ENCODE measurements at regions not wholly inside any gene's neighbourhood (a gene's known extent, or its start where the extent isn't known, plus 50 kb on each side); places are given as distances from the start of the nearest gene placed in this dataset.

- no peak for DNase-seq (ENCODE audit: low spot score)
These were observed 467.0 kb upstream of the USP24 start for GRCh38 chr1:55682198-55682597.

- no peak for DNase-seq (ENCODE audit: low spot score)
These were observed 464.8 kb upstream of the USP24 start for GRCh38 chr1:55679971-55680370.

DNA sequence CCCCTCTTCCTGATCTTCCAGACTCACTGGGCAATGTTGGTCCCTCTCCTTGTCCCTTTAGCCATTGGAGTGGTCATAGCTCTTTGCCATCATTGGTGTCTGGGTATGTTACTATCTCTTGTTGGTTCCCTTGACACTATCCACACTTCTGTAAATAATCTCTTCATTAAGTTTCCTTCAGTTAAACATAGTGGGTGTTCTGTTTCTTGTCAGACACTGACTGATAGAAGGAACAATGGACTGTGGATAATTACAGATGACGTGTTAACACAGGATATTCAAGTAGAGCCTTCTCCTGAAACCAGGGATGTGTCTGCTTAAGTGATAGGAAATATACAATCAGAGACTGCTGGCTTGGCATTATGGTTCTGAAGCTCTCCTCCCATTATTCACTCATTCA, 458.3 kb upstream of the USP24 start:
- DNase-seq (ENCODE audit: low spot score), result no peak

GRCh38 chr1:55670331-55671082, 455.3 kb upstream of the USP24 start:
- no peak for DNase-seq (ENCODE audit: low spot score)

GRCh38 chr1:55669293-55669692, 454.1 kb upstream of the USP24 start:
- no peak for DNase-seq (ENCODE audit: low spot score)

DNA sequence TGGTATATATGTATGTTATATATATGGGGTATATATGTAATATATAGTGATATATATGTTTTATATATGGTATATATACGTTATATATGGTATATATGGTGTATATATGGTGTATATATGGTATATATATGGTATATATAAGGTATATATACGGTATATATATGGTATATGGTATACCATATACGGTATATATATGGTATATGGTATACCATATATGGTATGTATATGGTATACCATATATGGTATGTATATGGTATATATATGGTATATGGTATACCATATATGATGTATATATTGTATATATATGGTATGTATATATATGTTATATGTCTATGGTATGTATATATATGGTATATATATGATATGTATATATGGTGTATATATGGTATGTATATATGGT, 447.7 kb upstream of the USP24 start:
- DNase-seq (ENCODE audit: low spot score), result no peak

GRCh38 chr1:55658917-55659316, 443.8 kb upstream of the USP24 start:
- no peak for DNase-seq (ENCODE audit: low spot score)

GRCh38 chr1:55654750-55655149, 439.6 kb upstream of the USP24 start:
- no peak for DNase-seq (ENCODE audit: low spot score)

DNA sequence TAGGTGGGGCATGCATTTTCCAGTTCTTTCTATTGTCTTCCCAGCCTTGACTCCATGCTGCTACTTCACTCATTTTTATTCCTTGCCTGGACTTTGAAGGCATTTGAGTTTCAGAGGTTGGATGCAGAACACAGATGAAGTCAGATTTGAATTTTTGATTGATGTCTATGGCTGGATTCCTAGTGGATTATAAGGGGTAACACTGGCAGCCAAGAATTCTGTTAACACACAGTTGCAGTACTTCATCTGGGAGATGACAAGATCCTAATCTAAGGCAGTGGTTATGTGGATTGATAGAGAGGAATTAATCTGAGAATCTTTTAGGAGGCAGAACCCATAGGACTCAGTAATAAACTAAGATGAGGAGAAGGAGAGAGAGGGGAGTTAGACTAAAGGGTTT, 439.0 kb upstream of the USP24 start:
- DNase-seq (ENCODE audit: low spot score), result no peak

DNA sequence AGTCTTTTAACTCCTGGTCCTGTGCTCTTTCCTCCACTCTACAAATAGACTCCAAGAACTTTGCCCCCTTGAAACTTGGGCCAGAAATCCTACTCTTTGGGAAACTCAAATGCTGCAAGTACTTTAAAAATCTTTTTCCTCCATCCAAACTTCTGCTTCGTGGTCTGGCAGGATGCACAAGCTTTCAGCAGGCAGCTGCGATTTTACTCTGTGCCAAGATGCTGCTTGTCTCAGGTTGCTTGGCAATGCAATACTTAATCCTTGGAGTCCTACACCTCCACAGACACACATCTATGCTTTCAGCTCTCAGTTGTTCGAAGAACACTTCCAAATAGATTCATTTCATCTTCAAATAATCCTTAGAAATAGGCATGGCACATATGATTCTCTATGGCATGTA, 435.3 kb upstream of the USP24 start:
- DNase-seq (ENCODE audit: low spot score), result no peak

- no peak for DNase-seq (ENCODE audit: low spot score)
These were observed 431.0 kb upstream of the USP24 start for GRCh38 chr1:55646181-55646580.

DNA sequence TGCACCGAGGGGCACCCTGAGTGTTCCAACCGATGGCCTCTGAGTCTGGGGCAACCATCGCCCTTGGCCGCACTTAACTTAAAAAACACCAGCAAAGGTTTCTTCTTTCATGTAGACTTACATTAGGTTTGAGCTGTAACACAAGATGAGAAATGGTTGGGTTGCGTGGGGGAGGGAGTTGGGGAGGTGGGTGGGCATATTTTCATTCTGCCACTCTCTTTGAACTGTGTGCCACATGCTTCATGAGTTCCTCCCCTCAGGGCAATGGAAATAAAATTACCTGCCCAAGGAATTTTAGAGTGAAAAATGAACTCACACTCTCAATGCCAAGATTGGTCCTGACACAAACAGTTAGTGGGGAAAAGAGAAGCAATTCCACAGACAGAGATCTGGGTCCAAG, 430.1 kb upstream of the USP24 start:
- no peak for DNase-seq (ENCODE audit: low spot score)

- DNase-seq (ENCODE audit: low spot score), result no peak
These were observed 426.8 kb upstream of the USP24 start for GRCh38 chr1:55641947-55642346.

GRCh38 chr1:55640708-55641473, 425.7 kb upstream of the USP24 start:
- DNase-seq (ENCODE audit: low spot score), result peak; percentile 31

DNA sequence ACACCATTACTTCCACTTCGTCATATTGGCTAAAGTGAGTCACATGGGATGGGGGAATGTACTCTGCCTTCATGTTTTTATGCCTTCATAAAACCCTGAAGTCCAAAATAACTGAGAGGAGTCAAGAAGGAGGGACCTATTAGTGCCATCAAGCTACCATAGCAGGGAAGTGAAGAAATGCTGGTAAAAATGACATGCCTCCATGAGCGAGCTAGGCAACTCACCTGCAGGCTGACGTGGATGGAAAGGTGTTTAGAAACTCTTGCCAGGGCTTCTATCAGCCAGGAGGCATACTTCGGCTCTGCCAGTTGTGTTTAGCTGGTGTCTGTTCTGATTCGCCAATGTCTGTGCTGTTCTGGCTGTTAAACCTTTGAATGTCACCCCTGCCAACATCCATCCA, 424.4 kb upstream of the USP24 start:
- no peak for DNase-seq (ENCODE audit: low spot score)

DNA sequence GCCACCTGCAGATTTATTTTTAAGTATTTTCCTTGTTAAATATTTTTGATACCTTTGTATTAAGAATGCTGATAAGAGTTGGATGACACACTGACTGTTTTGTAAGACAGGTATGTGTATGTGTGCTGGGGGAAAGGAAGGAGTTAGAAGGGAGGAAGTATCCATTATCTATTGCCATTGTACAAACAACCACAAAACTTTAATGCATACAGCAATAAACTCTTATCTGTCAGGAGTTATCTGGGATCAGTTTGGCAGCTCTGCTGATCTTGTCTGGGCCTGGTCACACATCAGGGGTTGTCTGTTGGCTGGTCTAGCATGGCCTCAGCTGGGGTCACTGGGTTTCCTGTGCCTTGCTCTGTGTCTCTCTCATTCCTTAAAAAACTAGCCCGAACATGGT, 423.9 kb upstream of the USP24 start:
- DNase-seq (ENCODE audit: low spot score), result no peak

DNA sequence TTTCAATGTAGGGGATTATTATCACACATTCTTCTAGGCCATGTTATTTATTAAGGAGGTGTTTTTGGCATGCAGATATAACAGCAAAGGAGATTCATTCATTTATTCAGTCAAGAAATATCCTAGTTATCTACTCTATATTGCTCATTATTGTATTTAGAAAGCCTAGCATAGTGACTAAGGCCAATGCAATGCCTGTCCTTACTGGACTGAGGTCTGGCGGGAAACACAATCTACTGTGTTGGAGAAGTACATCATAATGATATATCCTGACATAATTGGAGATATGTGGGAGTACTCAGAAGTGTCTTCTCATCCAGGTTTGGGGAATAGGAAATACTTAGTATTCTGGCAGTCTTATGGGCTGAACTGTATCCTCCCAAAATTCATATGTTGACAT, 421.5 kb upstream of the USP24 start:
- DNase-seq (ENCODE audit: low spot score), result no peak

GRCh38 chr1:55635856-55636255, 420.7 kb upstream of the USP24 start:
- no peak for DNase-seq (ENCODE audit: low spot score)

GRCh38 chr1:55634516-55634915, 419.4 kb upstream of the USP24 start:
- no peak for DNase-seq (ENCODE audit: low spot score)

DNA sequence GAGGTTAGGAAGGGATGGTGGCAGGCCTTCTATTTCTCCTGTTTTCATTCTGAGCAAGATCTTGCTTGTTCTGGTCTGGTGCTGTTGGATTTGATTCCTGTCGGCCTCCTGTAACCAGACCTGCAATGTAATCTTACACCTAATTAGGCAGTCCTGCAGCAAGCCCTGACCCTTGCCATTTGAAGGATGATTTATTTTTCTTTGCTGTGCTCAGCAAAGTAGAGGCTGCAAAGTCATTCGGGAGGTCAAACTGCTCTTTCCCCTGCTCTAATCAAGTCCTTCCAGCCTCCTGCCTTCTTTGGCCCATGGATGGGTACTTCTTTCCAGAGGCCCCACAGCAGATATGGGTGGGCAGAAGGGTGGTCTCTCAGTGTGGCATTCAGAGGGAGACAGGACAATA, 417.7 kb upstream of the USP24 start:
- DNase-seq (ENCODE audit: low spot score), result no peak

DNA sequence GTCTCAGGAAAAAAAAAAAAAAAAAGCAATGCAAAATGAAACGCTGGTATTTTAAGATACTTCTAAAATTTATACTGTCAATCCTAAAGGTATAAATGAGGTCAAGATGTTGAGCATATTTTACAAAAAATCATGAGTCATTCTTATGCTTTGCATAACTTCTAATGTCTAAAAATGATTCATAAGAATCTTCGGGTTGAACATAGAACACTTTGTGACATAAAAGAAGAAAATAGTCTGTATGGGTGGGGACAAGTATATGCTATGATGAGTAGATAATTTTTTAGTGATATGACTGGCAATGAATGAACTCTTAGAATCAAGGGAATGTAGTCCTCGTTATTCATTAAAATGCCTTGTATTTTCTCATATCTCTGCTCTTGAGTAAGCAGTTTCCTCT, 416.9 kb upstream of the USP24 start:
- no peak for DNase-seq (ENCODE audit: low spot score)

GRCh38 chr1:55631509-55631908, 416.3 kb upstream of the USP24 start:
- no peak for DNase-seq (ENCODE audit: low spot score)

DNA sequence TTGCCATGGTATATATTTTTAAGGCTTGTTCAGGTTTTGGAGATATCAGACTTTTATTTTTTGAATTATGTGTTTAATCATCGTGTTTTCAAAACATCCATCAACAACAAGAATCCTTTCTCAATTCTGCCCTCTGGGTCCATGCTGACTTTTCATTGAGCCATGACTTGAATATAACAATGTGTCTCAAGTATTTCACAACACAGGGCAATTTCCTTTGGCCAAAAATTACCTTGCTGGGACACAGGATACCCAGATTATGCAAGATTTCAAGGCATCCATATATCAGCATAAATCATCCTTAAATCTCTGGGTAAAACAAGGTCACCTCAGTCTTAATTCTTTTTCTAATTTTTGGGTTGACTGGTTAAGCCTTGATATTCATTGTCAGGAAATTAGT, 411.2 kb upstream of the USP24 start:
- no peak for DNase-seq (ENCODE audit: low spot score)

GRCh38 chr1:55624766-55625165, 409.6 kb upstream of the USP24 start:
- no peak for DNase-seq (ENCODE audit: low spot score)

All from CD4-positive, alpha-beta T cell treated with Interleukin-6 at 100 ng/mL for 8 hours (primary cell).